ENCODE measurements at regions not wholly inside any gene's neighbourhood (a gene's known extent, or its start where the extent isn't known, plus 50 kb on each side); places are given as distances from the start of the nearest gene placed in this dataset.

GRCh38 chr2:128619471-128620325 is 301.0 kb upstream of the HS6ST1 start:
- TF ChIP-seq CTCF (IDR thresholded peaks at IDR 0.05) (no peak), POLR2A (IDR thresholded peaks at IDR 0.05) (no peak)
- Histone ChIP-seq H3K27me3 (no peaks in the 10 kb centered on the region), H3K27ac (no peak overlapping the region), H3K4me3 (no peak overlapping the region), H3K9me3 (no peaks in the 10 kb centered on the region), H3K36me3 (replicated peaks in 1 of 2; ENCODE audit: insufficient read depth in 1 of 2, low read depth in 2 of 2) (no peaks in the 10 kb centered on the region), H3K4me1 (no peaks in the 10 kb centered on the region)
- DNase-seq (no peak), ATAC-seq (no peak)
- 88 to 94% methylated on average over 16 to 18 of the region's 18 CpGs for WGBS, 2 donors
- intact Hi-C loops (cut with DNase I): no loop called here

GRCh38 chr2:128621074-128621473 is 302.4 kb upstream of the HS6ST1 start:
- Histone ChIP-seq H3K27ac (no peak overlapping the region), H3K36me3 (replicated peaks in 1 of 2; ENCODE audit: insufficient read depth in 1 of 2, low read depth in 2 of 2) (no peaks in the 10 kb centered on the region), H3K4me3 (no peak overlapping the region), H3K9me3 (no peaks in the 10 kb centered on the region), H3K27me3 (no peaks in the 10 kb centered on the region), H3K4me1 (no peaks in the 10 kb centered on the region)
- no peak for DNase-seq
- TF ChIP-seq POLR2A (IDR thresholded peaks at IDR 0.05) (no peak), CTCF (IDR thresholded peaks at IDR 0.05) (no peak)
- intact Hi-C loops (cut with DNase I): no loop called here
- ATAC-seq: no peak

- no peaks in the 10 kb centered on the region for H3K4me1 ChIP-seq
- no peak for ATAC-seq
- no peak overlapping the region for H3K4me3 ChIP-seq
- no peaks in the 10 kb centered on the region for H3K36me3 ChIP-seq (replicated peaks in 1 of 2; ENCODE audit: insufficient read depth in 1 of 2, low read depth in 2 of 2)
- no peaks in the 10 kb centered on the region for H3K9me3 ChIP-seq
- H3K27ac ChIP-seq: no peak overlapping the region
- intact Hi-C loops (cut with DNase I): no loop called here
- TF ChIP-seq POLR2A (IDR thresholded peaks at IDR 0.05) (no peak), CTCF (IDR thresholded peaks at IDR 0.05) (no peak)
- DNase-seq: peak in 1 of 4 donors; percentile 52
- H3K27me3 ChIP-seq: no peaks in the 10 kb centered on the region
- WGBS, 2 donors: 67 to 88% methylated on average over 6 to 7 of the region's 7 CpGs
These were observed 303.7 kb upstream of the HS6ST1 start for GRCh38 chr2:128622371-128622770.

- Histone ChIP-seq H3K27ac (no peak overlapping the region), H3K36me3 (replicated peaks in 1 of 2; ENCODE audit: insufficient read depth in 1 of 2, low read depth in 2 of 2) (no peaks in the 10 kb centered on the region), H3K9me3 (no peaks in the 10 kb centered on the region), H3K4me3 (no peak overlapping the region), H3K4me1 (no peaks in the 10 kb centered on the region), H3K27me3 (no peaks in the 10 kb centered on the region)
- intact Hi-C loops (cut with DNase I): no loop called here
- ATAC-seq: no peak
- no peak for DNase-seq
- TF ChIP-seq POLR2A (IDR thresholded peaks at IDR 0.05) (no peak), CTCF (IDR thresholded peaks at IDR 0.05) (no peak)
- WGBS, 2 donors: 86 to 92% methylated on average over 12 to 13 of the region's 13 CpGs
These were observed 304.4 kb upstream of the HS6ST1 start for GRCh38 chr2:128622955-128623620.
